ENCODE measurements at regions not wholly inside any gene's neighbourhood (a gene's known extent, or its start where the extent isn't known, plus 50 kb on each side); places are given as distances from the start of the nearest gene placed in this dataset.
A peak's percentile ranks its signal among the peaks of the same experiment; 100 is the strongest.

- Histone ChIP-seq H4K20me1 (replicated peaks; ENCODE audit: control insufficient read depth, insufficient read depth, low read length) (no peaks in the 10 kb centered on the region), H3K4me1 (replicated peaks in 1 of 2; ENCODE audit: control insufficient read depth in 2 of 2, insufficient read depth in 2 of 2, low read length in 2 of 2) (no peaks in the 10 kb centered on the region), H2AFZ (ENCODE audit: low read depth, low read length) (no peak overlapping the region), H3K4me3 (no peak overlapping the region), H3K79me2 (ENCODE audit: control insufficient read depth, insufficient read depth, low read length) (no peaks in the 10 kb centered on the region), H3K9ac (ENCODE audit: insufficient read depth in 1 of 2, low read depth in 2 of 2, low read length in 2 of 2) (no peak overlapping the region), H3K36me3 (ENCODE audit: control insufficient read depth, insufficient read depth, low read length) (no peaks in the 10 kb centered on the region), H3K27me3 (ENCODE audit: control insufficient read depth in 2 of 2, insufficient read depth in 2 of 2, low read length in 2 of 2) (peaks cover 0 to 19% of the 10 kb centered on the region in 2 experiments; a peak in 2 of 5 replicates), H3K9me1 (ENCODE audit: control insufficient read depth, insufficient read depth, low read length) (no peaks in the 10 kb centered on the region), H3K27ac (ENCODE audit: extremely low read depth, low read depth, low read length) (no peak overlapping the region), H3K9me3 (replicated peaks; ENCODE audit: control insufficient read depth, insufficient read depth, low read depth, low read length) (no peaks in the 10 kb centered on the region), H3K4me2 (ENCODE audit: insufficient read depth, low read length) (no peak overlapping the region)
- ChIA-PET POLR2A (no interaction called here), CTCF (ENCODE audit: low intra/inter-chr PET ratio) (no interaction called here)
- no TSS peak for BruUV-seq (replicated peaks)
- in situ Hi-C loops (cut with MboI) (no loop called here), intact Hi-C loops (cut with micrococcal nuclease) (no loop called here)
- peak in 1 of 2 experiments; percentile 28; a peak in 1 of 4 replicates for TF ChIP-seq KDM1A (IDR thresholded peaks at IDR 0.05)
- no peak for TF ChIP-seq ZNF175 (CRISPR knock-in tag; IDR thresholded peaks at IDR 0.05; ENCODE audit: low read depth)
- 0% methylated on average over 4 of the region's 4 CpGs for WGBS (ENCODE audit: insufficient coverage, low coverage, missing lambda C conversion rate)
- FAIRE-seq (no peak), DNase-seq (ENCODE audit: extremely low read depth in 1 of 4, low spot score in 3 of 4) (no peak), ATAC-seq (no peak)
Measured at GRCh38 chr20:40811004-40811403, 122.0 kb upstream of the MAFB start.

GRCh38 chr20:40811660-40812414 is 122.8 kb upstream of the MAFB start:
- Histone ChIP-seq H2AFZ (ENCODE audit: low read depth, low read length) (no peak overlapping the region), H3K79me2 (ENCODE audit: control insufficient read depth, insufficient read depth, low read length) (no peaks in the 10 kb centered on the region), H3K4me1 (replicated peaks in 1 of 2; ENCODE audit: control insufficient read depth in 2 of 2, insufficient read depth in 2 of 2, low read length in 2 of 2) (no peaks in the 10 kb centered on the region), H3K9ac (ENCODE audit: insufficient read depth in 1 of 2, low read depth in 2 of 2, low read length in 2 of 2) (no peak overlapping the region), H3K4me3 (no peak overlapping the region), H3K9me1 (ENCODE audit: control insufficient read depth, insufficient read depth, low read length) (no peaks in the 10 kb centered on the region), H3K27ac (ENCODE audit: extremely low read depth, low read depth, low read length) (no peak overlapping the region), H4K20me1 (replicated peaks; ENCODE audit: control insufficient read depth, insufficient read depth, low read length) (no peaks in the 10 kb centered on the region), H3K9me3 (replicated peaks; ENCODE audit: control insufficient read depth, insufficient read depth, low read depth, low read length) (no peaks in the 10 kb centered on the region), H3K4me2 (ENCODE audit: insufficient read depth, low read length) (no peak overlapping the region), H3K27me3 (ENCODE audit: control insufficient read depth in 2 of 2, insufficient read depth in 2 of 2, low read length in 2 of 2) (peaks cover 0 to 19% of the 10 kb centered on the region in 2 experiments; a peak in 2 of 5 replicates), H3K36me3 (ENCODE audit: control insufficient read depth, insufficient read depth, low read length) (no peaks in the 10 kb centered on the region)
- TF ChIP-seq CTCF (IDR thresholded peaks at IDR 0.05 in 2 of 3, conservative IDR thresholded peaks at IDR 0.05 in 1 of 3; ENCODE audit: insufficient read depth in 2 of 3, low read depth in 1 of 3, low read length in 3 of 3) (peak in 2 of 3 experiments; percentile 3 to 25; a peak in 2 of 6 replicates), LEF1 (IDR thresholded peaks at IDR 0.05) (no peak)
- POLR2A ChIA-PET = interaction anchor here (0.9 kb wide), 1 partner anchor 14 kb away, joined by 3 read pairs; no protein-coding TSS in a partner anchor
- no peak for DNase-seq (ENCODE audit: extremely low read depth in 1 of 4, low spot score in 3 of 4)
- CTCF ChIA-PET (ENCODE audit: low intra/inter-chr PET ratio) = no interaction called here
- intact Hi-C loops (cut with micrococcal nuclease) (no loop called here), in situ Hi-C loops (cut with MboI) (no loop called here)
- WGBS (ENCODE audit: insufficient coverage, low coverage, missing lambda C conversion rate) = 2% methylated on average over 8 of the region's 8 CpGs
- FAIRE-seq = no peak
- no TSS peak for BruUV-seq (replicated peaks)
- ATAC-seq = no peak

All from K562 (cell line).